Brain microvascular endothelial cell (primary cell): ENCODE measurements at regions not wholly inside any gene's neighbourhood (a gene's known extent, or its start where the extent isn't known, plus 50 kb on each side); places are given as distances from the start of the nearest gene placed in this dataset.

Experiments used
- DNase-seq: peaks from one replicate; pipeline ENCODE4 v3.0.0-alpha.2; 2020
- H3K27ac ChIP-seq: fragments of 250-450 bp; sonication (Bioruptor Pico); 2 replicates; pipeline ENCODE4 v1.5.1; 2020; ENCODE audit warnings: mild to moderate bottlenecking, moderate library complexity
- H3K27me3 ChIP-seq: fragments of 250-450 bp; sonication (Bioruptor Pico); replicated peaks from 2 replicates; pipeline ENCODE4 v1.5.1; 2020; ENCODE audit warnings: mild to moderate bottlenecking
- H3K36me3 ChIP-seq: fragments of 250-450 bp; sonication (Bioruptor Pico); replicated peaks from 2 replicates; pipeline ENCODE4 v1.5.1; 2020; ENCODE audit warnings: mild to moderate bottlenecking
- H3K4me3 ChIP-seq: 2 replicates; pipeline ENCODE4 v1.5.1; 2011; ENCODE audit warnings: low read depth, mild to moderate bottlenecking, control low read depth, low read length, moderate library complexity
- in situ Hi-C: cut with HindIII; loops from 2 replicates; pipeline ENCODE4 v1.10.0; 2017; ENCODE audit warnings: low sequenced_read_pairs, low pct_ligation_motif_present
- TF ChIP-seq, protein P1 (sequence below): IDR thresholded peaks from 2 replicates; pipeline ENCODE4 v1.5.1; 2011; ENCODE audit warnings: low read depth, mild to moderate bottlenecking, moderate library complexity, low read length, control low read depth, inconsistent platforms; ENCODE audit errors: missing control alignments

- no peaks in the 10 kb centered on the region for H3K27me3 ChIP-seq
- no peak overlapping the region for H3K27ac ChIP-seq
- TF ChIP-seq, protein P1, sequence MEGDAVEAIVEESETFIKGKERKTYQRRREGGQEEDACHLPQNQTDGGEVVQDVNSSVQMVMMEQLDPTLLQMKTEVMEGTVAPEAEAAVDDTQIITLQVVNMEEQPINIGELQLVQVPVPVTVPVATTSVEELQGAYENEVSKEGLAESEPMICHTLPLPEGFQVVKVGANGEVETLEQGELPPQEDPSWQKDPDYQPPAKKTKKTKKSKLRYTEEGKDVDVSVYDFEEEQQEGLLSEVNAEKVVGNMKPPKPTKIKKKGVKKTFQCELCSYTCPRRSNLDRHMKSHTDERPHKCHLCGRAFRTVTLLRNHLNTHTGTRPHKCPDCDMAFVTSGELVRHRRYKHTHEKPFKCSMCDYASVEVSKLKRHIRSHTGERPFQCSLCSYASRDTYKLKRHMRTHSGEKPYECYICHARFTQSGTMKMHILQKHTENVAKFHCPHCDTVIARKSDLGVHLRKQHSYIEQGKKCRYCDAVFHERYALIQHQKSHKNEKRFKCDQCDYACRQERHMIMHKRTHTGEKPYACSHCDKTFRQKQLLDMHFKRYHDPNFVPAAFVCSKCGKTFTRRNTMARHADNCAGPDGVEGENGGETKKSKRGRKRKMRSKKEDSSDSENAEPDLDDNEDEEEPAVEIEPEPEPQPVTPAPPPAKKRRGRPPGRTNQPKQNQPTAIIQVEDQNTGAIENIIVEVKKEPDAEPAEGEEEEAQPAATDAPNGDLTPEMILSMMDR = no peak
- in situ Hi-C loops = no loop called here
- H3K36me3 ChIP-seq = no peaks in the 10 kb centered on the region
- no peak for DNase-seq
- H3K4me3 ChIP-seq = no peak overlapping the region
These were observed 175.7 kb upstream of the NUDT4 start for GRCh38 chr12:93201990-93202389.

- H3K27me3 ChIP-seq = no peaks in the 10 kb centered on the region
- no peaks in the 10 kb centered on the region for H3K36me3 ChIP-seq
- DNase-seq = no peak
- H3K27ac ChIP-seq = no peak overlapping the region
- in situ Hi-C loops = no loop called here
- H3K4me3 ChIP-seq = no peak overlapping the region
- TF ChIP-seq, protein P1 = no peak
These were observed 175.0 kb upstream of the NUDT4 start for GRCh38 chr12:93202688-93203087.

GRCh38 chr12:93203361-93203760, 174.4 kb upstream of the NUDT4 start:
- TF ChIP-seq, protein P1 = no peak

GRCh38 chr12:93204896-93205295, 172.8 kb upstream of the NUDT4 start:
- TF ChIP-seq, protein P1 = no peak
- no peak for DNase-seq
- H3K4me3 ChIP-seq = no peak overlapping the region
- H3K27ac ChIP-seq = no peak overlapping the region
- H3K36me3 ChIP-seq = no peaks in the 10 kb centered on the region
- H3K27me3 ChIP-seq = no peaks in the 10 kb centered on the region
- in situ Hi-C loops = no loop called here

More at GRCh38 chr12:93203361-93203760, 174.4 kb upstream of the NUDT4 start:
- Histone ChIP-seq H3K27me3 (no peaks in the 10 kb centered on the region), H3K36me3 (no peaks in the 10 kb centered on the region), H3K4me3 (no peak overlapping the region), H3K27ac (no peak overlapping the region)
- DNase-seq = no peak
- in situ Hi-C loops = no loop called here

DNA sequence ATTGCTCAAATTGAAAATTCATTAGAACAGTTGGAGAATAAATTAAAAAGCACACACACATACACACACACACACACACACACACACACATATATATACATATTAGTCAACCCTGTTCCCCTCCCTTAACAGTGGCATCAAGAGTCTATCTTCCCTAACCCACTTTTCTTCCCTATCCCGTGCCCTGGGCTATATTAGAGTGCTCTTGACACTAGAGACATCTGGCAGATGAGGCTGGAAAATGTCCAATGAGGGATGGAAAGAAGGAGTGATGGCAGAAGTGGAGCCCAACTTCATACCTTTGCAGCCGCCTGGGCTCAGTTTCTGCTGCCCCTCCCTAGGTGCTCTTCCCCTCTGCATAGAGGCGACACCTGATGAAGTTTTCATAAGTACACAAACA, 172.4 kb upstream of the NUDT4 start:
- DNase-seq = no peak
- Histone ChIP-seq H3K27ac (no peak overlapping the region), H3K4me3 (no peak overlapping the region), H3K27me3 (no peaks in the 10 kb centered on the region), H3K36me3 (no peaks in the 10 kb centered on the region)
- TF ChIP-seq, protein P1 = no peak
- in situ Hi-C loops = no loop called here

- no peak overlapping the region for H3K27ac ChIP-seq
- no peak overlapping the region for H3K4me3 ChIP-seq
- no peak for DNase-seq
- H3K27me3 ChIP-seq = no peaks in the 10 kb centered on the region
- H3K36me3 ChIP-seq = no peaks in the 10 kb centered on the region
- TF ChIP-seq, protein P1 = no peak
- in situ Hi-C loops = no loop called here
These were observed 169.7 kb upstream of the NUDT4 start for GRCh38 chr12:93208011-93208410.
